Activated CD8-positive, alpha-beta T cell treated with anti-CD3 and anti-CD28 coated beads, Interleukin-2, amount 10 ng/mL, durations not matched to agents 7 days and 5 days (primary cell): ENCODE measurements at regions not wholly inside any gene's neighbourhood (a gene's known extent, or its start where the extent isn't known, plus 50 kb on each side); places are given as distances from the start of the nearest gene placed in this dataset.

Experiments used
- ATAC-seq: fragments of 150-1000 bp; cut with Tn5 transposase; one replicate; pipeline ENCODE4 v1.10.0; 2021; ENCODE audit warnings: moderate library complexity
- CTCF ChIA-PET: fragments of 350-600 bp; sonication (Branson Sonifier 250); formaldehyde crosslinking; loops from one replicate; lab custom pipeline; 2021; ENCODE audit warnings: antibody characterized with exemption; lab: Charles Lee
- POLR2A ChIA-PET: fragments of 350-600 bp; sonication (Branson Sonifier 250); formaldehyde crosslinking; loops from one replicate; lab custom pipeline; 2021; ENCODE audit warnings: antibody characterized with exemption; lab: Charles Lee
- DNase-seq: peaks from one replicate; pipeline ENCODE4 v3.0.0-alpha.2; 2020
- H3K27ac Mint-ChIP-seq: one replicate; pipeline ENCODE4 v1.8.0; 2021; ENCODE audit warnings: mild to moderate bottlenecking, mixed read lengths
- H3K27me3 Mint-ChIP-seq: one replicate; pipeline ENCODE4 v1.8.0; 2021; ENCODE audit warnings: low read depth, mixed read lengths
- H3K36me3 Mint-ChIP-seq: one replicate; pipeline ENCODE4 v1.8.0; 2021; ENCODE audit warnings: low read depth, mixed read lengths
- H3K4me1 Mint-ChIP-seq: one replicate; pipeline ENCODE4 v1.8.0; 2021; ENCODE audit warnings: low read depth, mixed read lengths
- H3K4me3 Mint-ChIP-seq: one replicate; pipeline ENCODE4 v1.8.0; 2021; ENCODE audit warnings: mild to moderate bottlenecking, mixed read lengths
- H3K9me3 Mint-ChIP-seq: one replicate; pipeline ENCODE4 v1.8.0; 2022; ENCODE audit warnings: mixed read lengths; ENCODE audit not compliant: insufficient read depth

- Mint-ChIP-seq H3K4me3 (no peak overlapping the region), H3K36me3 (no peaks in the 10 kb centered on the region), H3K4me1 (no peaks in the 10 kb centered on the region), H3K27me3 (no peaks in the 10 kb centered on the region), H3K27ac (no peak overlapping the region), H3K9me3 (peaks cover 3% of the 10 kb centered on the region)
- ATAC-seq: no peak
- POLR2A ChIA-PET: no interaction called here
- DNase-seq: no peak
- CTCF ChIA-PET: no interaction called here
These were observed 70.6 kb upstream of the OTOS start for GRCh38 chr2:240211096-240211495.

GRCh38 chr2:240211598-240212424 lies 71.4 kb upstream of the OTOS start:
- H3K9me3 Mint-ChIP-seq: no peaks in the 10 kb centered on the region
- DNase-seq (no peak), ATAC-seq (no peak)
- no peaks in the 10 kb centered on the region for H3K36me3 Mint-ChIP-seq
- POLR2A ChIA-PET: no interaction called here
- CTCF ChIA-PET: no interaction called here
- no peaks in the 10 kb centered on the region for H3K4me1 Mint-ChIP-seq
- H3K27me3 Mint-ChIP-seq: no peaks in the 10 kb centered on the region
- no peak overlapping the region for H3K4me3 Mint-ChIP-seq
- no peak overlapping the region for H3K27ac Mint-ChIP-seq

- no peaks in the 10 kb centered on the region for H3K27me3 Mint-ChIP-seq
- no peaks in the 10 kb centered on the region for H3K36me3 Mint-ChIP-seq
- ATAC-seq (no peak), DNase-seq (no peak)
- H3K4me3 Mint-ChIP-seq: no peak overlapping the region
- ChIA-PET POLR2A (no interaction called here), CTCF (no interaction called here)
- H3K4me1 Mint-ChIP-seq: no peaks in the 10 kb centered on the region
- no peaks in the 10 kb centered on the region for H3K9me3 Mint-ChIP-seq
- no peak overlapping the region for H3K27ac Mint-ChIP-seq
These were observed 72.2 kb upstream of the OTOS start for GRCh38 chr2:240212425-240213225.

- Mint-ChIP-seq H3K4me1 (no peaks in the 10 kb centered on the region), H3K36me3 (no peaks in the 10 kb centered on the region), H3K4me3 (no peak overlapping the region), H3K9me3 (no peaks in the 10 kb centered on the region), H3K27ac (no peak overlapping the region), H3K27me3 (no peaks in the 10 kb centered on the region)
- POLR2A ChIA-PET: no interaction called here
- no peak for ATAC-seq
- CTCF ChIA-PET: no interaction called here
- DNase-seq: no peak
These were observed 72.7 kb upstream of the OTOS start for GRCh38 chr2:240213226-240213475.

- no peak for ATAC-seq
- POLR2A ChIA-PET: no interaction called here
- CTCF ChIA-PET: no interaction called here
- Mint-ChIP-seq H3K27ac (no peak overlapping the region), H3K36me3 (no peaks in the 10 kb centered on the region), H3K27me3 (no peaks in the 10 kb centered on the region), H3K4me1 (no peaks in the 10 kb centered on the region), H3K4me3 (no peak overlapping the region), H3K9me3 (no peaks in the 10 kb centered on the region)
- no peak for DNase-seq
These were observed 73.3 kb upstream of the OTOS start for GRCh38 chr2:240213476-240214421.

GRCh38 chr2:240214790-240215675 lies 74.6 kb upstream of the OTOS start:
- H3K4me1 Mint-ChIP-seq: no peaks in the 10 kb centered on the region
- ATAC-seq: no peak
- no peaks in the 10 kb centered on the region for H3K27me3 Mint-ChIP-seq
- H3K36me3 Mint-ChIP-seq: no peaks in the 10 kb centered on the region
- no peaks in the 10 kb centered on the region for H3K9me3 Mint-ChIP-seq
- CTCF ChIA-PET: no interaction called here
- no peak for DNase-seq
- POLR2A ChIA-PET: no interaction called here
- no peak overlapping the region for H3K27ac Mint-ChIP-seq
- no peak overlapping the region for H3K4me3 Mint-ChIP-seq

GRCh38 chr2:240215676-240216051 lies 75.2 kb upstream of the OTOS start:
- no peak for DNase-seq
- peaks cover 1% of the 10 kb centered on the region for H3K27me3 Mint-ChIP-seq
- POLR2A ChIA-PET: no interaction called here
- H3K27ac Mint-ChIP-seq: no peak overlapping the region
- H3K4me1 Mint-ChIP-seq: no peaks in the 10 kb centered on the region
- no peaks in the 10 kb centered on the region for H3K9me3 Mint-ChIP-seq
- H3K36me3 Mint-ChIP-seq: no peaks in the 10 kb centered on the region
- no peak overlapping the region for H3K4me3 Mint-ChIP-seq
- CTCF ChIA-PET: no interaction called here
- ATAC-seq: no peak

- no peaks in the 10 kb centered on the region for H3K4me1 Mint-ChIP-seq
- no peak overlapping the region for H3K27ac Mint-ChIP-seq
- H3K27me3 Mint-ChIP-seq: peaks cover 2% of the 10 kb centered on the region
- H3K4me3 Mint-ChIP-seq: no peak overlapping the region
- POLR2A ChIA-PET: no interaction called here
- H3K9me3 Mint-ChIP-seq: no peaks in the 10 kb centered on the region
- DNase-seq: no peak
- no peak for ATAC-seq
- CTCF ChIA-PET: no interaction called here
- no peaks in the 10 kb centered on the region for H3K36me3 Mint-ChIP-seq
These were observed 75.7 kb upstream of the OTOS start for GRCh38 chr2:240216167-240216566.

GRCh38 chr2:240217431-240218301 lies 77.2 kb upstream of the OTOS start:
- peak; percentile 52 for ATAC-seq
- Mint-ChIP-seq H3K27me3 (peaks cover 2% of the 10 kb centered on the region), H3K4me3 (no peak overlapping the region), H3K36me3 (no peaks in the 10 kb centered on the region), H3K27ac (no peak overlapping the region), H3K9me3 (no peaks in the 10 kb centered on the region), H3K4me1 (no peaks in the 10 kb centered on the region)
- POLR2A ChIA-PET: no interaction called here
- CTCF ChIA-PET: interaction anchor here (1.2 kb wide), 1 partner anchor 15 kb away, joined by 5 read pairs; no protein-coding TSS in a partner anchor
- no peak for DNase-seq

GRCh38 chr2:240219208-240219890 lies 78.9 kb upstream of the OTOS start:
- peaks cover 2% of the 10 kb centered on the region for H3K27me3 Mint-ChIP-seq
- ChIA-PET POLR2A (no interaction called here), CTCF (interaction anchor here (1.2 kb wide), 1 partner anchor 14 kb away, joined by 5 read pairs; no protein-coding TSS in a partner anchor)
- no peaks in the 10 kb centered on the region for H3K4me1 Mint-ChIP-seq
- ATAC-seq (no peak), DNase-seq (no peak)
- H3K36me3 Mint-ChIP-seq: no peaks in the 10 kb centered on the region
- no peak overlapping the region for H3K27ac Mint-ChIP-seq
- no peak overlapping the region for H3K4me3 Mint-ChIP-seq
- no peaks in the 10 kb centered on the region for H3K9me3 Mint-ChIP-seq
